Hepatocyte (in vitro differentiated cells): ENCODE measurements at regions not wholly inside any gene's neighbourhood (a gene's known extent, or its start where the extent isn't known, plus 50 kb on each side); places are given as distances from the start of the nearest gene placed in this dataset.

Source experiments
- EZH2 ChIP-seq: fragments of 200-600 bp; sonication (generic); IDR thresholded peaks from 2 replicates; pipeline ENCODE4 v1.6.1; 2016; ENCODE audit warnings: antibody characterized with exemption, mild to moderate bottlenecking, borderline replicate concordance
- EZH2phosphoT487 ChIP-seq: fragments of 200-600 bp; sonication (generic); IDR thresholded peaks from one replicate; pipeline ENCODE4 v1.6.1; 2018; ENCODE audit warnings: antibody characterized with exemption, mild to moderate bottlenecking, low read depth, moderate library complexity; ENCODE audit not compliant: unreplicated experiment, severe bottlenecking
- TF ChIP-seq, protein P1 (sequence below): fragments of 200-600 bp; sonication (generic); IDR thresholded peaks from 2 replicates; pipeline ENCODE4 v1.5.1; 2016; ENCODE audit warnings: antibody characterized with exemption, mild to moderate bottlenecking; ENCODE audit not compliant: poor library complexity

DNA sequence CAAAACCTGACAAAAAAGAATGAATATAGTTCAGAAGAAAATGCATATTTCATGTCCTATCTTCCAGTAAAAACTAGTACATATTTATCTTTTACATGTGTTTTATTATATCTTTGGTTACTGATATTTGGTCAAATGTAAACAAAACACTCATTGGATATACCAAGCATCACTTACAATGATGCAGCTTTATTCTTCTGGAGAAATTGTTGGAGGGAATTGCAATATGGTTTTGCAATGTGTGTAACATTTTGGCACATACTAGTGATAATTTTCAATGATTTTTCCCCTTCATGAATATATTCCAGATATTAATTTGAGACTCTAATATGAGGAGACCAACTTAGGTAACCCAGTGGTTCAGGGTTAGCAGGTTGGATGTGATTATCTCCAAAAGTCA is 146.1 kb downstream of the ZC3H11B start:
- TF ChIP-seq, protein P1, sequence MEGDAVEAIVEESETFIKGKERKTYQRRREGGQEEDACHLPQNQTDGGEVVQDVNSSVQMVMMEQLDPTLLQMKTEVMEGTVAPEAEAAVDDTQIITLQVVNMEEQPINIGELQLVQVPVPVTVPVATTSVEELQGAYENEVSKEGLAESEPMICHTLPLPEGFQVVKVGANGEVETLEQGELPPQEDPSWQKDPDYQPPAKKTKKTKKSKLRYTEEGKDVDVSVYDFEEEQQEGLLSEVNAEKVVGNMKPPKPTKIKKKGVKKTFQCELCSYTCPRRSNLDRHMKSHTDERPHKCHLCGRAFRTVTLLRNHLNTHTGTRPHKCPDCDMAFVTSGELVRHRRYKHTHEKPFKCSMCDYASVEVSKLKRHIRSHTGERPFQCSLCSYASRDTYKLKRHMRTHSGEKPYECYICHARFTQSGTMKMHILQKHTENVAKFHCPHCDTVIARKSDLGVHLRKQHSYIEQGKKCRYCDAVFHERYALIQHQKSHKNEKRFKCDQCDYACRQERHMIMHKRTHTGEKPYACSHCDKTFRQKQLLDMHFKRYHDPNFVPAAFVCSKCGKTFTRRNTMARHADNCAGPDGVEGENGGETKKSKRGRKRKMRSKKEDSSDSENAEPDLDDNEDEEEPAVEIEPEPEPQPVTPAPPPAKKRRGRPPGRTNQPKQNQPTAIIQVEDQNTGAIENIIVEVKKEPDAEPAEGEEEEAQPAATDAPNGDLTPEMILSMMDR: no peak
- TF ChIP-seq EZH2 (no peak), EZH2phosphoT487 (no peak)
